Liver (tissue), 8 donors: ENCODE measurements at regions not wholly inside any gene's neighbourhood (a gene's known extent, or its start where the extent isn't known, plus 50 kb on each side); places are given as distances from the start of the nearest gene placed in this dataset.

Experiments
- DNase-seq: peaks from one replicate; pipeline ENCODE4 v3.0.0-alpha.2; 2017; ENCODE audit warnings: low spot score
- H3K27ac ChIP-seq, 2 donors: one replicate each; pipeline ENCODE4 v1.7.0; 2013; ENCODE audit warnings: inconsistent platforms in 2 of 2, low read length in 2 of 2, control low read depth in 1 of 2, low read depth in 1 of 2, mild to moderate bottlenecking in 1 of 2
- H3K27me3 ChIP-seq, 4 donors: one replicate each; pipeline versions ENCODE4 v1.6.1 to v1.7.0; 2013; ENCODE audit warnings: low read length in 3 of 4, inconsistent platforms in 1 of 4, mild to moderate bottlenecking in 1 of 4, moderate library complexity in 1 of 4; ENCODE audit not compliant: control insufficient read depth in 4 of 4, insufficient read depth in 4 of 4
- H3K36me3 ChIP-seq, 4 donors: one replicate each; pipeline versions ENCODE4 v1.6.1 to v1.7.0; 2013; ENCODE audit warnings: low read length in 3 of 4, mild to moderate bottlenecking in 3 of 4, low read depth in 1 of 4, moderate library complexity in 1 of 4; ENCODE audit not compliant: control insufficient read depth in 4 of 4, insufficient read depth in 3 of 4
- H3K4me1 ChIP-seq, 4 donors: one replicate each; pipeline versions ENCODE4 v1.6.1 to v1.7.0; 2013; ENCODE audit warnings: low read length in 3 of 4, mild to moderate bottlenecking in 3 of 4, moderate library complexity in 1 of 4; ENCODE audit not compliant: control insufficient read depth in 4 of 4, insufficient read depth in 4 of 4
- H3K4me3 ChIP-seq, 3 donors: one replicate each; pipeline versions ENCODE4 v1.6.1 to v1.7.0; 2013; ENCODE audit warnings: low read length in 3 of 3, control low read depth in 1 of 3, low read depth in 1 of 3, mild to moderate bottlenecking in 1 of 3
- H3K9ac ChIP-seq, 2 donors: one replicate each; pipeline ENCODE4 v1.7.0; 2013; ENCODE audit warnings: low read length in 2 of 2, mild to moderate bottlenecking in 2 of 2, moderate library complexity in 2 of 2, control low read depth in 1 of 2, low read depth in 1 of 2
- H3K9me3 ChIP-seq, 4 donors: one replicate each; pipeline versions ENCODE4 v1.6.1 to v1.7.0; 2013; ENCODE audit warnings: low read length in 3 of 4; ENCODE audit not compliant: control insufficient read depth in 4 of 4
- ATF3 ChIP-seq: IDR thresholded peaks from 2 replicates; pipeline ENCODE4 v1.6.1; 2016; ENCODE audit warnings: antibody characterized with exemption
- CTCF ChIP-seq: fragments of 150-350 bp; IDR thresholded peaks from 2 replicates; pipeline ENCODE4 v1.5.1; 2017; ENCODE audit warnings: improper control_type of control experiment, low read depth, low read length; ENCODE audit not compliant: missing input control
- EGR1 ChIP-seq, 2 donors: IDR thresholded peaks; 2 replicates each; pipeline ENCODE4 v1.6.1; 2016 to 2018; ENCODE audit warnings: antibody characterized with exemption in 2 of 2, low read depth in 2 of 2
- FOXA1 ChIP-seq: IDR thresholded peaks from 2 replicates; pipeline ENCODE4 v1.6.1; 2016; ENCODE audit warnings: antibody characterized with exemption
- FOXA2 ChIP-seq: IDR thresholded peaks from 2 replicates; pipeline ENCODE4 v1.6.1; 2016; ENCODE audit warnings: antibody characterized with exemption
- GABPA ChIP-seq, 2 donors: IDR thresholded peaks in 1 of 2; conservative IDR thresholded peaks in 1 of 2; 2 replicates each; pipeline ENCODE4 v1.6.1; 2016; ENCODE audit warnings: antibody characterized with exemption in 2 of 2, mild to moderate bottlenecking in 1 of 2, moderate library complexity in 1 of 2
- HNF4A ChIP-seq, 2 donors: conservative IDR thresholded peaks; 2 replicates each; pipeline ENCODE4 v1.6.1; 2016; ENCODE audit warnings: antibody characterized with exemption in 2 of 2, mild to moderate bottlenecking in 2 of 2
- HNF4G ChIP-seq: IDR thresholded peaks from 2 replicates; pipeline ENCODE4 v1.6.1; 2016; ENCODE audit warnings: antibody characterized with exemption
- JUND ChIP-seq, 2 donors: IDR thresholded peaks; 2 replicates each; pipeline ENCODE4 v1.6.1; 2016; ENCODE audit warnings: antibody characterized with exemption in 2 of 2
- MAX ChIP-seq: IDR thresholded peaks from 2 replicates; pipeline ENCODE4 v1.6.1; 2016; ENCODE audit warnings: antibody characterized with exemption
- NR2F2 ChIP-seq: IDR thresholded peaks from 2 replicates; pipeline ENCODE4 v1.6.1; 2016; ENCODE audit warnings: antibody characterized with exemption
- RAD21 ChIP-seq, 2 donors: IDR thresholded peaks; 2 replicates each; pipeline ENCODE4 v1.6.1; 2016; ENCODE audit warnings: antibody characterized with exemption in 2 of 2, mild to moderate bottlenecking in 2 of 2
- REST ChIP-seq: IDR thresholded peaks from 2 replicates; pipeline ENCODE4 v1.6.1; 2016; ENCODE audit warnings: antibody characterized with exemption, mild to moderate bottlenecking
- RXRA ChIP-seq, 2 donors: IDR thresholded peaks; 2 replicates each; pipeline ENCODE4 v1.6.1; 2017 to 2018; ENCODE audit warnings: antibody characterized with exemption in 2 of 2, mild to moderate bottlenecking in 1 of 2
- SP1 ChIP-seq: IDR thresholded peaks from 2 replicates; pipeline ENCODE4 v1.6.1; 2018; ENCODE audit warnings: antibody characterized with exemption, mild to moderate bottlenecking
- TAF1 ChIP-seq: conservative IDR thresholded peaks from 2 replicates; pipeline ENCODE4 v1.6.1; 2016; ENCODE audit warnings: antibody characterized with exemption, mild to moderate bottlenecking
- YY1 ChIP-seq: IDR thresholded peaks from 2 replicates; pipeline ENCODE4 v1.6.1; 2016; ENCODE audit warnings: antibody characterized with exemption, mild to moderate bottlenecking
- ZBTB33 ChIP-seq: IDR thresholded peaks from 2 replicates; pipeline ENCODE4 v1.6.1; 2016; ENCODE audit warnings: antibody characterized with exemption
- WGBS: extraction: QIAGEN DNeasy Blood & Tissue Kit; methylation state at CpG from one replicate; pipeline ENCODE4 v1.1.7; 2013; 5-methylcytosine and 5-hydroxymethylcytosine counted together
- donor health status: healthy.
- donor health status: healthy.
- donor health status: healthy.
- donor health status: healthy.
- donor health status: healthy.

- Histone ChIP-seq H3K4me1 (no peaks in the 10 kb centered on the region), H3K36me3 (no peaks in the 10 kb centered on the region), H3K27ac (no peak overlapping the region), H3K9ac (no peak overlapping the region), H3K4me3 (no peak overlapping the region), H3K27me3 (no peaks in the 10 kb centered on the region), H3K9me3 (peaks cover 0 to 1% (median 0%) of the 10 kb centered on the region in 4 donors)
- WGBS = 62% methylated on average over 11 of the region's 11 CpGs
- TF ChIP-seq SP1 (no peak), ZBTB33 (no peak), HNF4G (no peak), RAD21 (IDR thresholded peaks at IDR 0.05) (no peak), CTCF (no peak), ATF3 (no peak), RXRA (IDR thresholded peaks at IDR 0.05) (no peak), GABPA (IDR thresholded peaks at IDR 0.05 in 1 of 2, conservative IDR thresholded peaks at IDR 0.05 in 1 of 2) (no peak), FOXA2 (no peak), NR2F2 (no peak), EGR1 (IDR thresholded peaks at IDR 0.05; ENCODE audit: low read depth in 2 of 2) (no peak), TAF1 (no peak), JUND (IDR thresholded peaks at IDR 0.05) (no peak), MAX (no peak), REST (no peak)
- DNase-seq = no peak
Observed at GRCh38 chr10:130409331-130409730, 273.1 kb downstream of the GLRX3 start.

GRCh38 chr10:130409931-130410330, 273.7 kb downstream of the GLRX3 start:
- Histone ChIP-seq H3K9ac (no peak overlapping the region), H3K27ac (no peak overlapping the region), H3K9me3 (peaks cover 0 to 1% (median 0%) of the 10 kb centered on the region in 4 donors), H3K27me3 (no peaks in the 10 kb centered on the region), H3K4me3 (no peak overlapping the region), H3K36me3 (no peaks in the 10 kb centered on the region), H3K4me1 (no peaks in the 10 kb centered on the region)
- 61% methylated on average over 10 of the region's 10 CpGs for WGBS
- DNase-seq = no peak
- no peak for TF ChIP-seq ZBTB33
- no peak for TF ChIP-seq HNF4G
- TF ChIP-seq CTCF = no peak
- no peak for TF ChIP-seq RXRA (IDR thresholded peaks at IDR 0.05)
- TF ChIP-seq YY1 = no peak
- no peak for TF ChIP-seq SP1
- no peak for TF ChIP-seq FOXA2
- no peak for TF ChIP-seq HNF4A (conservative IDR thresholded peaks at IDR 0.05)
- no peak for TF ChIP-seq EGR1 (IDR thresholded peaks at IDR 0.05; ENCODE audit: low read depth in 2 of 2)
- TF ChIP-seq FOXA1 = no peak
- TF ChIP-seq ATF3 = no peak
- TF ChIP-seq NR2F2 = no peak
- no peak for TF ChIP-seq GABPA (IDR thresholded peaks at IDR 0.05 in 1 of 2, conservative IDR thresholded peaks at IDR 0.05 in 1 of 2)
- TF ChIP-seq JUND (IDR thresholded peaks at IDR 0.05) = no peak
